ENCODE measurements at regions not wholly inside any gene's neighbourhood (a gene's known extent, or its start where the extent isn't known, plus 50 kb on each side); places are given as distances from the start of the nearest gene placed in this dataset.

- Histone ChIP-seq H3K36me3 (replicated peaks in 1 of 2; ENCODE audit: insufficient read depth in 1 of 2, low read depth in 2 of 2) (no peaks in the 10 kb centered on the region), H3K27ac (no peak overlapping the region), H3K27me3 (no peaks in the 10 kb centered on the region), H3K4me3 (no peak overlapping the region), H3K9me3 (no peaks in the 10 kb centered on the region), H3K4me1 (no peaks in the 10 kb centered on the region)
- ATAC-seq (no peak), DNase-seq (no peak)
- TF ChIP-seq POLR2A (IDR thresholded peaks at IDR 0.05) (no peak), CTCF (IDR thresholded peaks at IDR 0.05) (no peak)
- WGBS, 2 donors: 35 to 45% methylated on average over 2 of the region's 2 CpGs
- intact Hi-C loops (cut with DNase I): no loop called here
Measured at GRCh38 chr5:30845194-30845593, 348.3 kb upstream of the CDH6 start.

GRCh38 chr5:30843541-30843940 lies 349.9 kb upstream of the CDH6 start:
- Histone ChIP-seq H3K27me3 (no peaks in the 10 kb centered on the region), H3K4me1 (no peaks in the 10 kb centered on the region), H3K27ac (no peak overlapping the region), H3K36me3 (replicated peaks in 1 of 2; ENCODE audit: insufficient read depth in 1 of 2, low read depth in 2 of 2) (no peaks in the 10 kb centered on the region), H3K4me3 (no peak overlapping the region), H3K9me3 (no peaks in the 10 kb centered on the region)
- ATAC-seq: no peak
- TF ChIP-seq CTCF (IDR thresholded peaks at IDR 0.05) (no peak), POLR2A (IDR thresholded peaks at IDR 0.05) (no peak)
- intact Hi-C loops (cut with DNase I): no loop called here
- 65 to 75% methylated on average over 5 of the region's 5 CpGs for WGBS, 2 donors
- no peak for DNase-seq

GRCh38 chr5:30839956-30840355 lies 353.5 kb upstream of the CDH6 start:
- DNase-seq (no peak), ATAC-seq (no peak)
- Histone ChIP-seq H3K27ac (no peak overlapping the region), H3K4me1 (no peaks in the 10 kb centered on the region), H3K27me3 (no peaks in the 10 kb centered on the region), H3K36me3 (replicated peaks in 1 of 2; ENCODE audit: insufficient read depth in 1 of 2, low read depth in 2 of 2) (no peaks in the 10 kb centered on the region), H3K9me3 (no peaks in the 10 kb centered on the region), H3K4me3 (no peak overlapping the region)
- 60 to 66% methylated on average over 3 of the region's 3 CpGs for WGBS, 2 donors
- TF ChIP-seq POLR2A (IDR thresholded peaks at IDR 0.05) (no peak), CTCF (IDR thresholded peaks at IDR 0.05) (no peak)
- intact Hi-C loops (cut with DNase I): no loop called here

- no peak overlapping the region for H3K4me3 ChIP-seq
- H3K36me3 ChIP-seq (replicated peaks in 1 of 2; ENCODE audit: insufficient read depth in 1 of 2, low read depth in 2 of 2): no peaks in the 10 kb centered on the region
- H3K4me1 ChIP-seq: no peaks in the 10 kb centered on the region
- no peak overlapping the region for H3K27ac ChIP-seq
- DNase-seq: no peak
- 53 to 58% methylated on average over 3 of the region's 3 CpGs for WGBS, 2 donors
- H3K9me3 ChIP-seq: no peaks in the 10 kb centered on the region
- intact Hi-C loops (cut with DNase I): no loop called here
- no peak for ATAC-seq
- no peak for TF ChIP-seq CTCF (IDR thresholded peaks at IDR 0.05)
- no peak for TF ChIP-seq POLR2A (IDR thresholded peaks at IDR 0.05)
- no peaks in the 10 kb centered on the region for H3K27me3 ChIP-seq
Measured at GRCh38 chr5:30838936-30839496, 354.5 kb upstream of the CDH6 start.

- ATAC-seq (no peak), DNase-seq (no peak)
- Histone ChIP-seq H3K4me3 (no peak overlapping the region), H3K36me3 (replicated peaks in 1 of 2; ENCODE audit: insufficient read depth in 1 of 2, low read depth in 2 of 2) (no peaks in the 10 kb centered on the region), H3K9me3 (no peaks in the 10 kb centered on the region), H3K27ac (no peak overlapping the region), H3K27me3 (no peaks in the 10 kb centered on the region), H3K4me1 (no peaks in the 10 kb centered on the region)
- intact Hi-C loops (cut with DNase I): no loop called here
- TF ChIP-seq POLR2A (IDR thresholded peaks at IDR 0.05): no peak
- no peak for TF ChIP-seq CTCF (IDR thresholded peaks at IDR 0.05)
Measured at GRCh38 chr5:30832519-30832918, 361.0 kb upstream of the CDH6 start.

All from body of pancreas (tissue), 4 donors.